ENCODE measurements at regions not wholly inside any gene's neighbourhood (a gene's known extent, or its start where the extent isn't known, plus 50 kb on each side); places are given as distances from the start of the nearest gene placed in this dataset.

DNA sequence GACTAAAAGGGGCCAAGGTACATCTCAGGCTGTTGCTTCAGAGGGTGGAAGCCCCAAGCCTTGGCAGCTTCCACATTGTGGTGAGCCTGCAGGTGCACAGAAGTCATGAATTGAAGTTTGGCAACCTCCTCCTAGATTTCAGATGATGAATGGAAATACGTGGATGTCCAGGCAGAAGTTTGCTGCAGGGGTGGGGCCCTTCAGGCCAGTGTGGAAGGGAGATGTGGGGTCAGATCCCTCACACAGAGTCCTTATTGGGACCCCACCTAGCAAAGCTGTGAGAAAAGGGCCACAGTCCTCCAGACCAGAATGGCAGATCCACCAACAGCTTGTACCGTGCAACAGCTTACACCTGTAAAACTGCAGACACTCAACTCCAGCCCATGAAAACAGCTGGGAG lies 67.4 kb upstream of the PTGS2 start:
- WGBS, 2 experiments (ENCODE audit: extremely low coverage in 1 of 2, insufficient coverage in 1 of 2, insufficient read length in 1 of 2, insufficient replicate concordance in 2 of 2, low coverage in 1 of 2, low lambda C conversion rate in 2 of 2, missing lambda C conversion rate in 1 of 2): 100% methylated on average over 2 of the region's 2 CpGs; no CpG with 5 or more reads in 1 of the 2 experiments
- no peaks in the 10 kb centered on the region; a peak in 1 of 8 replicates for H3K36me3 ChIP-seq (ENCODE audit: control insufficient read depth in 2 of 4, insufficient read depth in 4 of 4, low read length in 3 of 4)
- H3K27me3 ChIP-seq (replicated peaks in 1 of 4; ENCODE audit: control insufficient read depth in 3 of 4, extremely low read depth in 1 of 4, insufficient read depth in 3 of 4, low read length in 3 of 4): no peaks in the 10 kb centered on the region
- CTCF ChIA-PET (ENCODE audit: partially characterized antibody): interaction anchor here (0.6 to 1.2 kb wide), 4 partner anchors 14 to 139 kb away, joined by 3 to 4 read pairs (median 4); no protein-coding TSS in a partner anchor
- H3K14ac ChIP-seq (ENCODE audit: insufficient read length): no peak overlapping the region
- H3K23ac ChIP-seq (ENCODE audit: insufficient read length): no peak overlapping the region
- H2BK5ac ChIP-seq (ENCODE audit: low read depth, low read length): no peak overlapping the region
- H2BK15ac ChIP-seq (ENCODE audit: low read length): no peak overlapping the region
- no peak overlapping the region for H3K4me2 ChIP-seq (ENCODE audit: insufficient read depth in 1 of 2, low read depth in 2 of 2, low read length in 2 of 2)
- no peak overlapping the region for H2BK120ac ChIP-seq (replicated peaks; ENCODE audit: low read depth, low read length)
- POLR2A ChIA-PET (ENCODE audit: partially characterized antibody): no interaction called here
- H3K4ac ChIP-seq (replicated peaks; ENCODE audit: insufficient read length, low read depth, low read length): no peak overlapping the region
- no peaks in the 10 kb centered on the region for H3K79me2 ChIP-seq (ENCODE audit: control insufficient read depth in 1 of 2, insufficient read depth in 2 of 2, low read length in 2 of 2)
- no peak overlapping the region for H3K56ac ChIP-seq (replicated peaks; ENCODE audit: insufficient read length, low read depth, low read length)
- H3K27ac ChIP-seq (ENCODE audit: low read depth, low read length): no peak overlapping the region
- FAIRE-seq (no peak), DNase-seq (ENCODE audit: low read depth in 1 of 2, low spot score in 2 of 2) (no peak)
- H2BK12ac ChIP-seq (ENCODE audit: low read depth, low read length): no peak overlapping the region
- H2AFZ ChIP-seq (ENCODE audit: low read length): no peak overlapping the region
- no peak for TF ChIP-seq SIRT6 (IDR thresholded peaks at IDR 0.05; ENCODE audit: low read length)
- no peak for TF ChIP-seq BCL11A (IDR thresholded peaks at IDR 0.05; ENCODE audit: low read depth in 2 of 2, low read length in 2 of 2)
- no peak for TF ChIP-seq CTBP2 (IDR thresholded peaks at IDR 0.05; ENCODE audit: borderline replicate concordance, insufficient read depth, insufficient read length, low read length)
- no peak for TF ChIP-seq SIX5 (IDR thresholded peaks at IDR 0.05; ENCODE audit: low read depth, low read length)
- no peak for TF ChIP-seq YY1 (IDR thresholded peaks at IDR 0.05; ENCODE audit: low read depth, low read length)
- no peak overlapping the region for H3K4me3 ChIP-seq (ENCODE audit: extremely low read depth in 1 of 4, insufficient read depth in 2 of 4, low read depth in 3 of 4, low read length in 4 of 4)
- H3K9me3 ChIP-seq (ENCODE audit: insufficient read depth in 2 of 2, low read depth in 1 of 2, low read length in 1 of 2): peaks cover 9 to 12% of the 10 kb centered on the region in 2 experiments
- no peaks in the 10 kb centered on the region for H3K79me1 ChIP-seq (ENCODE audit: low read depth, low read length)
- H4K8ac ChIP-seq (ENCODE audit: extremely low read depth, insufficient read depth, low read length): no peak overlapping the region
- H2BK20ac ChIP-seq (ENCODE audit: low read length): no peak overlapping the region
- H4K20me1 ChIP-seq (replicated peaks in 1 of 2; ENCODE audit: control insufficient read depth in 1 of 2, insufficient read depth in 2 of 2, low read length in 2 of 2): no peaks in the 10 kb centered on the region
- H3K9ac ChIP-seq (replicated peaks in 1 of 4; ENCODE audit: extremely low read depth in 1 of 4, low read depth in 3 of 4, low read length in 3 of 4): no peak overlapping the region
- no peak overlapping the region for H4K5ac ChIP-seq (ENCODE audit: insufficient read length, low read depth, low read length)
- no peak overlapping the region for H2AK5ac ChIP-seq (ENCODE audit: low read depth, low read length)
- no peaks in the 10 kb centered on the region for H3K23me2 ChIP-seq (ENCODE audit: low read depth, low read length)
- no peak overlapping the region for H4K91ac ChIP-seq (replicated peaks; ENCODE audit: insufficient read length, low read length)
- H3K4me1 ChIP-seq (replicated peaks in 1 of 4; ENCODE audit: control insufficient read depth in 3 of 4, insufficient read depth in 4 of 4, low read length in 3 of 4): no peaks in the 10 kb centered on the region
- no peak overlapping the region for H3K18ac ChIP-seq (ENCODE audit: extremely low read depth, low read length)

Data from H1 (cell line).